Tibial nerve (tissue), 4 donors: ENCODE measurements at regions not wholly inside any gene's neighbourhood (a gene's known extent, or its start where the extent isn't known, plus 50 kb on each side); places are given as distances from the start of the nearest gene placed in this dataset.
A peak's percentile ranks its signal among the peaks of the same experiment; 100 is the strongest.

Experiments used
- DNase-seq, 2 donors: peaks; one replicate each; pipeline ENCODE4 v3.0.0-alpha.2; 2019; ENCODE audit warnings: low spot score in 2 of 2
- H3K27ac ChIP-seq, 4 donors: fragments of 200-600 bp; sonication (generic) in 3 of 4; one replicate each; pipeline ENCODE4 v1.5.1; 2017 to 2019; ENCODE audit warnings: mild to moderate bottlenecking in 1 of 4
- H3K27me3 ChIP-seq, 2 donors: fragments of 200-600 bp; sonication (generic) in 1 of 2; one replicate each; pipeline versions ENCODE4 v1.5.1 to v1.6.0; 2017 to 2019
- H3K36me3 ChIP-seq, 3 donors: fragments of 200-600 bp; sonication (generic); one replicate each; pipeline ENCODE4 v1.5.1; 2018 to 2019
- H3K4me1 ChIP-seq, 4 donors: fragments of 200-600 bp; sonication (generic) in 3 of 4; one replicate each; pipeline ENCODE4 v1.5.1; 2017 to 2019
- H3K4me3 ChIP-seq, 4 donors: fragments of 200-600 bp; sonication (generic) in 3 of 4; one replicate each; pipeline ENCODE4 v1.5.1; 2017 to 2019; ENCODE audit warnings: mild to moderate bottlenecking in 1 of 4, moderate library complexity in 1 of 4
- H3K9me3 ChIP-seq, 4 donors: fragments of 200-600 bp; sonication (generic) in 3 of 4; one replicate each; pipeline ENCODE4 v1.5.1; 2017 to 2019
- EP300 ChIP-seq, 2 donors: sonication (generic); formaldehyde crosslinking; IDR thresholded peaks; one replicate each; pipeline ENCODE4 v1.6.1; 2017; ENCODE audit warnings: antibody characterized with exemption in 2 of 2, mild to moderate bottlenecking in 1 of 2
- POLR2A ChIP-seq, 2 donors: fragments of 450-650 bp; IDR thresholded peaks; one replicate each; pipeline ENCODE4 v1.6.1; 2017; ENCODE audit warnings: antibody characterized with exemption in 2 of 2, mild to moderate bottlenecking in 2 of 2, moderate library complexity in 2 of 2
- WGBS, 2 donors: methylation state at CpG; one replicate each; pipeline ENCODE4 v1.1.5; 2018; 5-methylcytosine and 5-hydroxymethylcytosine counted together
- TF ChIP-seq, protein P1 (sequence below), 5 experiments: fragments of 200-600 bp in 3 of 5; fragments of 450-650 bp in 2 of 5; sonication (generic) in 3 of 5; IDR thresholded peaks; one replicate each; pipeline ENCODE4 v1.5.1; 2016 to 2019; ENCODE audit warnings: antibody characterized with exemption in 5 of 5, mild to moderate bottlenecking in 3 of 5, moderate library complexity in 2 of 5

DNA sequence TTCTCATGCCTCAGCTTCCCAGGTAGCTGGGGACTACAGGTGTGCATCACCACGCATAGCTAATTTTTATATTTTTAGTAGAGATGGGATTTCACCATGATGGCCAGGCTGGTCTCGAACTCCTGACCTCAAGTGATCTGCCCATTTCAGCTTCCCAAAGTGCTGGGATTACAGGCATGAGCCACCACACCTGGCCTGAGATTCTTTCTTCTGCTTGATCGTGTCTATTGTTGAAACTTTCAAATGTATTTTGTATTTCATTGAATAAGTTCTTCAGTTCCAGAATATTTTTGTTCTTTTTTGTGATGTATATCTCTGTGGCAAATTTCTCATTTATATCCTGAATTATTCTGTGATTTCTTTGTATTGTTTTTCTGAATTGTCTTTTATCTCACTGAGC is 1063.3 kb upstream of the WWC1 start:
- DNase-seq = no peak
- peaks cover 0 to 22% (median 0%) of the 10 kb centered on the region in 4 donors for H3K9me3 ChIP-seq
- no peaks in the 10 kb centered on the region for H3K27me3 ChIP-seq
- no peak overlapping the region for H3K27ac ChIP-seq
- TF ChIP-seq POLR2A (IDR thresholded peaks at IDR 0.05) = no peak
- TF ChIP-seq EP300 (IDR thresholded peaks at IDR 0.05) = no peak
- TF ChIP-seq, protein P1, sequence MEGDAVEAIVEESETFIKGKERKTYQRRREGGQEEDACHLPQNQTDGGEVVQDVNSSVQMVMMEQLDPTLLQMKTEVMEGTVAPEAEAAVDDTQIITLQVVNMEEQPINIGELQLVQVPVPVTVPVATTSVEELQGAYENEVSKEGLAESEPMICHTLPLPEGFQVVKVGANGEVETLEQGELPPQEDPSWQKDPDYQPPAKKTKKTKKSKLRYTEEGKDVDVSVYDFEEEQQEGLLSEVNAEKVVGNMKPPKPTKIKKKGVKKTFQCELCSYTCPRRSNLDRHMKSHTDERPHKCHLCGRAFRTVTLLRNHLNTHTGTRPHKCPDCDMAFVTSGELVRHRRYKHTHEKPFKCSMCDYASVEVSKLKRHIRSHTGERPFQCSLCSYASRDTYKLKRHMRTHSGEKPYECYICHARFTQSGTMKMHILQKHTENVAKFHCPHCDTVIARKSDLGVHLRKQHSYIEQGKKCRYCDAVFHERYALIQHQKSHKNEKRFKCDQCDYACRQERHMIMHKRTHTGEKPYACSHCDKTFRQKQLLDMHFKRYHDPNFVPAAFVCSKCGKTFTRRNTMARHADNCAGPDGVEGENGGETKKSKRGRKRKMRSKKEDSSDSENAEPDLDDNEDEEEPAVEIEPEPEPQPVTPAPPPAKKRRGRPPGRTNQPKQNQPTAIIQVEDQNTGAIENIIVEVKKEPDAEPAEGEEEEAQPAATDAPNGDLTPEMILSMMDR (IDR thresholded peaks at IDR 0.05) = no peak
- H3K4me3 ChIP-seq = no peak overlapping the region
- peaks cover 0 to 2% (median 0%) of the 10 kb centered on the region in 4 donors for H3K4me1 ChIP-seq
- H3K36me3 ChIP-seq = no peaks in the 10 kb centered on the region
- WGBS, 2 donors = 92 to 93% methylated on average over 3 of the region's 3 CpGs

DNA sequence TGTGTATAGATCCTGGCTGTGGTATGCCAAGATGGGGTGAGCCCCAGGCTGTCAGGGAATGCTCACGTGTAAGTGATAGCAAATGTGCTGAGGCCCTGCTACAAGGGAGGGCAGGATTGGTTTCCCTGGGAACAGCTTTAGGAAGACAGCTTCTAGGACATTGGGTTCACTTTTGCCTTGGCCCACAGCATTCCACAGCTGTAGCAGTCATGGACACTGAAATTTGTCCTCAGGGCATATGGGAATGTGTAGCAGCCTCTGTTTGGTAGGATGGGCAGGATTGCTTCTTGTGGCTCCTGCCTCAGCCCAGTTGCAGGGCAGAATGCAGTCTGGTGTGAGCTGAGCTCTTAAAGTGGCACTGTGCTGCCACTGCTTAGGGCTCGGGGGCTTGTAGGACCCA is 1061.7 kb upstream of the WWC1 start:
- no peak overlapping the region for H3K4me3 ChIP-seq
- TF ChIP-seq POLR2A (IDR thresholded peaks at IDR 0.05) (no peak), EP300 (IDR thresholded peaks at IDR 0.05) (no peak)
- peaks cover 0 to 14% (median 2%) of the 10 kb centered on the region in 4 donors for H3K4me1 ChIP-seq
- DNase-seq = no peak
- H3K27ac ChIP-seq = no peak overlapping the region
- no peaks in the 10 kb centered on the region for H3K36me3 ChIP-seq
- H3K27me3 ChIP-seq = no peaks in the 10 kb centered on the region
- peaks cover 0 to 22% (median 0%) of the 10 kb centered on the region in 4 donors for H3K9me3 ChIP-seq
- 82 to 90% methylated on average over 2 of the region's 2 CpGs for WGBS, 2 donors

DNA sequence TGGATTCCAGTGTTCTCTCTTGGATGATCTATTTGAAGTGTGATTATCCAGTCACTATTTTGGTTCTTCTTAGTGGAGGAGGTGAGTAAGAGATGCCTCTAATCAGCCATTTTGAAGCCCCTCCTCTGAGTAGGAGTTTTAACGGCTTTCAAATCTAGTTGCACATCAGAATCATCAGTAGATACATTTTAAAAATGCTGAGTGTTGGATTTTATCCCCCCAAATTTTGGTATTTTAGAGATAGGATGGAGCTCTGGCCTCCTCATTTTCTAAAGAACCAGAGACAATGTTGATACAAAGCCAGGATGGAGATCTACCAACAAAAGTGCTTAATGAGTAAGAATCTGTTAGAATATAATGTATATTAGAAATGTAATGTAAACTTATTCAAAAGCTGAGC is 1061.0 kb upstream of the WWC1 start:
- Histone ChIP-seq H3K36me3 (no peaks in the 10 kb centered on the region), H3K27me3 (no peaks in the 10 kb centered on the region), H3K4me1 (peaks cover 0 to 14% (median 2%) of the 10 kb centered on the region in 4 donors), H3K27ac (no peak overlapping the region), H3K9me3 (peaks cover 0 to 22% (median 0%) of the 10 kb centered on the region in 4 donors), H3K4me3 (no peak overlapping the region)
- 95 to 97% methylated on average over 1 of the region's 1 CpG for WGBS, 2 donors
- TF ChIP-seq, protein P1 (IDR thresholded peaks at IDR 0.05) = no peak
- TF ChIP-seq EP300 (IDR thresholded peaks at IDR 0.05) (no peak), POLR2A (IDR thresholded peaks at IDR 0.05) (no peak)
- DNase-seq = no peak

DNA sequence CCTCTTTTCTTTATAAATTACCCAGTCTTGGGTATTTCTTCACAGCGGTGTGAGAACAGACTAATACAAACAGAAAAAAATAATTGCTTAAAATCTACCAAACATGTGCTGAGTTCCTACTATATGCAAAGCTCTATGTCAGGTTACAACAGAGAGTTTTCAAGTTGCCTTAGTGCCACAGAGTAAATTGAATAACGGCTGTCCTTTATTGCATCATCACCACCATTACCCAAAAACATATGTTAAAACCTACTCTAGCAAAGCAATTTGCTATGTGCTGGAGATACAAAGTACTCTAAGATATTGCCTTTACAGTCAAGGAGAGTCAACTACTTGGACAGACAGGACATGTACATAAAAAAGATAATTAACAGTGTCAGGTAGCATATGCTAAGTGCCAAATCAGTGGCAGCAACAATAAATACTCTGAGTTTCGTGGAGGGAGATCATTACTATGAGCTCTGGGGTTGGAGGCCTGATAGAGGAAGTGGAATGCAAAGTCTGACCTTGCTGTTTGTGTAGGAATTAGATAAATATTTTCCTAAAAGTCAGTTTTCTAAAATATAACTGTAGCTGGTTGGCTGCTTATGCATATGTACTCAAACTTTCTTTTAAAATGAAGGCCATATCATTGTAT is 1058.7 kb upstream of the WWC1 start:
- no peak for DNase-seq

DNA sequence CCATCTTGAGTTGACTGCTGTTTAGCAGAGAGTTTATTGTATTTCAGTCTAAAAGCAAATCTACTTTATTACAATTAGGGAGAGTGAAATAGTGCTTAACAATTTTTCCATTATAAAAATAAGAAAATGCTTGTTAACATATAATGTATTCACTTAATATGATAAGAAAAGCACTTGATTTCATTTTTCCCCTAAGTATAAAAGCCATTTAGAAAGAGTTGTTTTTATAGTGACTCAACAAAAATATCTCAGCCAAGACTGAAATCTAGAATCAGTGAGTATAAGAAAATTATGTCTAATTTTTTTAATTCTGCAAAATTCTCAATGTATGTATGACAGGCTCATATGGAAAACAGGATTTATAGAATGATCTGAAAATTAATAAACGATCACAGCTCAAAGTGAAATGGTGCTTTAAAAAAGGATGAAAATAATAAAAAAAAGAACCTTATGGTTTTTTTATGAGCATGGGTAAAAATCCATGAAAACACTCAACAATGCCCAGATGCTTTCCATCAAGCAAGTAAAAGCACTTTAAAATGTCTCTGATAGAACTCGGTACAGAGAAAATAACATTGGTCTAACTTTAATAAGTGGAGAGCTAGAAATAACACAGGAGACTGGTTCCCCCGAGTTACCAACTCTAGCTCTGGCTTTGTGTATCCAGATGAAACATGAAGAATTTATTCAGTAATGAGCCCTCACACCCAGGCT is 1057.8 kb upstream of the WWC1 start:
- DNase-seq = no peak
- 42 to 51% methylated on average over 3 of the region's 3 CpGs for WGBS, 2 donors

More for the DNA sequence above, 1058.7 kb upstream of the WWC1 start:
- Histone ChIP-seq H3K9me3 (peaks cover 0 to 17% (median 0%) of the 10 kb centered on the region in 4 donors), H3K4me3 (no peak overlapping the region), H3K27ac (no peak overlapping the region), H3K27me3 (no peaks in the 10 kb centered on the region), H3K36me3 (no peaks in the 10 kb centered on the region), H3K4me1 (peaks cover 0 to 14% (median 2%) of the 10 kb centered on the region in 4 donors)
- WGBS, 2 donors = 78 to 83% methylated on average over 3 of the region's 3 CpGs
- TF ChIP-seq, protein P1 (IDR thresholded peaks at IDR 0.05) = no peak
- no peak for TF ChIP-seq POLR2A (IDR thresholded peaks at IDR 0.05)

More for the DNA sequence above, 1057.8 kb upstream of the WWC1 start:
- H3K4me3 ChIP-seq = no peak overlapping the region
- no peak for TF ChIP-seq EP300 (IDR thresholded peaks at IDR 0.05)
- TF ChIP-seq, protein P1 (IDR thresholded peaks at IDR 0.05) = no peak
- no peak for TF ChIP-seq POLR2A (IDR thresholded peaks at IDR 0.05)
- H3K27me3 ChIP-seq = no peaks in the 10 kb centered on the region
- peak overlapping the region in 1 of 4 donors; percentile 28 for H3K27ac ChIP-seq
- H3K4me1 ChIP-seq = peaks cover 0 to 14% (median 2%) of the 10 kb centered on the region in 4 donors
- no peaks in the 10 kb centered on the region for H3K36me3 ChIP-seq
- H3K9me3 ChIP-seq = peaks cover 0 to 8% (median 0%) of the 10 kb centered on the region in 4 donors
